GDM1 (cell line): ENCODE measurements at regions not wholly inside any gene's neighbourhood (a gene's known extent, or its start where the extent isn't known, plus 50 kb on each side); places are given as distances from the start of the nearest gene placed in this dataset.
"Not testable (repeated sequence)": the region's sequence is repeated elsewhere in the genome, so short reads cannot be mapped to it uniquely, and the experiment has no call there.

ENCODE experiments used
- DNase-seq: peaks from one replicate; lab custom pipeline; 2025; lab: John Stamatoyannopoulos, UW

DNA sequence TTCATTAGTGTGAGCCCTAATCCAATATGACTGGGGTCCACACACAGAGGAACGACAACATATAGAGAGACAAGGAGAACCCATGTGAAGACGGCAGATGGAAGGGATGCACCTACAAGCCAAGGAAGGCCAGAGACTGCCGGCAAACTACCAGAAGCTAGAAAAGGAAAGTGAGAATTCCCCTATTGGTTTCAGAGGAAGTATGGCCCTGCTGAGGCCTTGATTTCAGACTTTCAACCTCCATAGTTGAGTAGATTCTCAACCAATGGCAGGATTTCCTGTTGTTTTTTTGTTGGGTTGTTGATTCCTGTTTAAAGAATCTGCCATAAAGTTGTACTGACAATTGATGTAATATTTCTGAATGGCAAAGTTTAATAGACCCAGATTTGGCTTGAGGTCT lies 241.5 kb downstream of the SATB2 start:
- no peak for DNase-seq

DNA sequence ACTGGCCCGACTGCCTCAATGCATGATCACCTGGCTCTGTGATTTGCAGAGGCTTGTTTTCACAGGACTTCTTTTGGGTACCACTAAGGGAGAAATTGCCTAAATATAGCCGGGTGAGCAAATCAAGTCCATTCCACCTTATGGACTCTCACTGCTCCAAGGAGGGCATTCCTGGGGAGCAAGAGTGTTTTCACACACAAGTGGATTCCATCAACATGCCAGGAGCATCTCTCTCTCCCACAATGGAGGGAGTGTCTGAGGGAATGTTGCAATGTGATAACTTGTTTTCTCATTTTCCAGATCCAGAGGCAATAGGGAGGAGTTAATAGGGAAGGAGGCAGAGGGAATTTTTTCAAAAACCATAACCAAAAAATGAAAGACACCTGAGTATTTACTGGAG lies 250.7 kb downstream of the SATB2 start:
- no peak for DNase-seq

DNA sequence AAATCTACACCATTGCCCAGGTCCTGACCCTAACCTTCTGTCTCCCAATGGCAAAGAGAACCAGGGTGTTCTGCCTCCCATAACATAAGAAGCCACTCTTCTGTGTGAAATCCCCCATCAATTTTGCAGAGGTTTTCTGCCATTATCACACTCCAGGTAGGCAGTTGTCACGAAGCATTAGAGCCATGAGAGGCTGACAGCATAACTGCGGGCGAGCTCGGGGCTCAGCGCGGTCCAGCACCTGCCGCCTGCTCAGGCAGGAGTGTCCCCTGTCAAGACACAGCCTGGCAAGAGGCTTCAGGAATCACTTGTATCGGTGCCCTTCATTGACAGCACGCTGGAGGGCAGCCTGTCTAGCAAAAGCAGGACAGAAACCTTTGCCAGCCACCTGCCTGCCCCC lies 251.2 kb downstream of the SATB2 start:
- DNase-seq, result no peak

DNA sequence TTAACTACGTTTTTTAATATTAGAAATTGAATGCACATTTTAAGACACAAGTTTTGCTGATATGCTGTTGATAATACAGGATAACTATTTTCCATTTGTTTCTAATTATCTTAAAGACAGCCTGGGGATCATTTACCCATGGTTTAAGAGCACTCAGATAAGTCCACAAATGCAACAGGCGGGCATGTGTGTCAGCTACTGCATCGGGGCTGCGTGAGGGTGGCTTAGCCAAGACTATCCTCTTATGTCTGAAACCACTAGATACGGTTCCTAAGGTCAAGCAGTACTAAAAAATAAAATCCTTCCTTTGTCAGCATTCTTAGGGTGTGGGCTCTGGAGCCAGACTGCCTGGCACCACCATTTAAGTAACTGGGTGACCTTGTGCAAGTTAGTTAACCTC lies 254.8 kb downstream of the SATB2 start:
- DNase-seq, result no peak

DNA sequence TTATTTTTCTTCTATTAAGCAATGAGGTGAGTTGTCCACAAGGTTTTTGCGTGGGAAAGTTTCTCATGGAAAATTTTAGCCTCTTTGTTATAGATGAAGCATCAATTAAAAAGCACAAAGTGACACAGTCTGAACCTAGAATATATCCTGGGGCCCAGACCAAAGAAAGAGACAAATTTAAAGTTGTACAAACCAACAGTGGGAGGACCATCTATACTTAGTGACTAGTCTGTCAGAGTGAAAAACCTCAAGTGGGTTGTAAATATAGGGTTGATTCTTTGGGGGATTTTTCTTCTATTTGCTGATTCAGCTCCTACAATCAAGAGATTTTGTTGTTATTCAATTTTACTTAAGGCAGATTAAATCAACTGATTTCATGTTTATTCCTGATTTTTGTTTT lies 256.2 kb downstream of the SATB2 start:
- DNase-seq, result no peak

DNA sequence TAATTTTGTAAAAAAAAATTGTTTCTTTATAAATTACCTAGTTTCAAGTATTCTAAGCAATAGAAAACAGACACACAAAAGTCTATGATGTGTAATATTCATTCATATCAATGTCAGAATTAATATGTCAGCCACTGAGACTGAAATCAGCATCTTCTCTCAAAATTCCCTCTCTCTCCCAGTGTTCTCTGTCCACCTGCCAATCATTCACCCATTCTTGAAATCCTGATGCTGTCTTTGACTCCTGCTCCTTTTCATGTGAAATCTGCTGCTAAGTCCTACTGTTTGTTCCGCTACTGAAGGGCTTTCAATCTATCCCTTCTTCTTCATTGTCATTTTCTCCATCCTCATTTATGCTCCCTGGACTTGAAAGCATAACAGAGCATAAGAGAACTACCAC lies 257.9 kb downstream of the SATB2 start:
- DNase-seq, result no peak

DNA sequence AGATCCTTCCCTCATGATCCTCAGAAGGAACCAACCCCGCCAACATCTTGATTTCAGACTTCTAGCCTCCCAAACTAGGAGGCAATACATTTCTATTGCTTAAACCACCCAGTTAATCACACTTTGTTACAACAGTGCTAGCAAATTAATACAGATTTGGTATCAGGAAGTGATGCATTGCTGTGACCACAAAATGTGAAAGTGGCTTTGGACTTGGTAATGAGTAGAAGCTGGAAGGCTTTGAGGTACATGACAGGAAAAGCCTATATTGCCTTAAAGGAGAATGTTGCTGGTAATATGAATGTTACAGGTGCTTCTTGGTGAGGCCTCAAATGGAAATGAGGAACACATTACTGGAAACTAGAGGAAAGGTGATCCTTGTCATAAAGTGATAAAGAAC lies 260.3 kb downstream of the SATB2 start:
- DNase-seq, result no peak

DNA sequence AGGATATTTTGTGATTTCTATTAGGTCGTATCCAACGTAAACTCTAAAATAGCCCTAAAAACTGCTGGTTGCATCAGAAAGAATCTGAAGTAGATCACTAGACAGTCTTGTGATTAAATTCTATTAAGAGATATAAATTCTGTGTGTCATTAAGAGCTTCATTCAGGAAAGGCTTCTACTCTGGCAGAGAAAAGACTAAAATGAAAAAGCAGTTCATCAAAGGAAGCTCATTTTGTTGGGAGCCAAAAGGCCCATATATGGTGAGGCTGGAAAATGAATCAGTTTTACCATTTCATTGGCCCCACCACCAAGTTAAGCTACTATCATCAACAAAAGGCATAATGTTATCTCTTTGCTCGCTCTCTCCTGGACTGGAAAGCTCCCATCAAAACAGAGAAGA lies 261.1 kb downstream of the SATB2 start:
- DNase-seq, result no peak

DNA sequence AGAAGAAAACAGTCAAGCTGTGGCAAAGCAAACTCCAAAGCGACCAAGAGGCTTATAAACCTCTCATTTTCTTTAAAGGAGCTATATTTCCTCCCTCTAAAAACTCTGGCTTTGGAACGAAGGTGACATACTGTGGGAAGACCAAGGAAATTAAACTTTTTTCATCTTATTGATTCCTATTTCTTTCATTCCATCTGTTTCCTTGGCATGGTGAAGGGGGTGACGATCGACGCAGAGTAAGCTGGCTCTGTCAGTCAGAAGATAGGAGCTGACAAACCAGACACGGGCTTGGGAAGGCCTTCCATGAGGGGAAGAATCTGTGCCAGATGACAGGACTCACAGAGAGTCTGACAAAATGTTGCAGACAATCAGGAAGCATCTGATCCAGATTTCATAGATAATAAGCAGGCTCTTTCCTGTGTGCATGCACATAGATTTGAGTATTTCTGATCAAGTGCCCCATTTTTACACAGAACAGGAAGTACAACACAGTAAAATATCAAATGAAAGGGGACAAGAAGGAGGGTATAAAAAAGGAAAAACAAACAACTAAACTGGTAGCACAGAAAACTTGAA lies 261.7 kb downstream of the SATB2 start:
- no peak for DNase-seq

DNA sequence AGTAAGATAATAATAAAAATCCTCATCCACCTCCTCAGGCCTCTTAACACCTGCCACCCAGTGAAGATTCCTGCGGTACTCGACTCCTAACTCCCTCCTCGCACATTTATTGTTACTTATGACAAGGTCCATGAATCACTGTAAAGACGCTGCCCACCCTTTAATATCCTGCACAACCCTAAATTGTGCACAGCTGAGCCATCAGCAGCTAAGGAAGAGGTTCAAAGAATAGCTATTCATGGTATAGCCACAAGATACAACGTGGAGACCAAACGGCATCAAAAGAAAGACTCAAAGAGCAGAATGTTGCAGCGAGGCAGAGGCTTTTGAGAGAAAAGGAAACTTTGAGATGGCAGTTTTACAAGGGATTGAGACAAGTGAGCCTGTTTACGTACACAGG lies 266.3 kb downstream of the SATB2 start:
- DNase-seq, result no peak

DNA sequence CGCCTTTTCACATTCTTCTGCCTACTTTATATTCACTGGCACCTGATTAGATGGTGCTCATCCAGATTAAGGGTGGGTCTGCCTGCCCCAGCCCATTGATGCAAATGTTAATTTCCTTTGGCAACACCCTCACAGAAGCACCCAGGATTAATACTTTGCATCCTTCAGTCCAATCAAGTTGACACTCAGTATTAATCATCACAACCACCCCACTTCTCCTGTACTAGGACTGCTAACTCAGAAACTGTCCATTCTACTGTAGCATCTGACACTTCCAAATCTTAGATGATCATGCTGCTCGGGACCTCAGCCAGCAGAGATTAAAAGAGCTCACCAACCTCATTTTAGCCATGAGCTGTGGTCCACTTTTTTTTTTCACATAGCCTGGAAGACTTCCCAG lies 268.5 kb downstream of the SATB2 start:
- no peak for DNase-seq

DNA sequence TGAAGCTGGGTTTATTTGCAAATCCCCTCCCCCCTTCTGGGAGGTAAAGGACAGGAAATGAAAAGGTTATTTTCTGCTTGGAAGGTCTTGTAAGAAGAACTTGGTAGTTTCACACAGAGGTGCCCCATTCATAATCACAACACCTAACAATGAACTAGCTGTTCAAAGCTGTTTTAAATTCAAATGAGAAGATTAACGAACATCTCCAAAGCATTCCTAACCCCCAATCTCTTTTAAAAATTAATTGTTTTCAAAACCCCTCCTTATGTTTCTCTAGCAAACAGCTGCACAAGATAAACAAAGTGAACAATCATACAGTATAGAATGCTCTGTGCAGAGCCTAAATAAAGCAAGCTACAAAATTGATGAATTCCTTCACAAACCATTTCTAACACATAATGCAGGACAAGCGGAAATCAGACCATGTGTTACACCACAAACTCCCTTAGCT lies 271.4 kb downstream of the SATB2 start:
- no peak for DNase-seq

DNA sequence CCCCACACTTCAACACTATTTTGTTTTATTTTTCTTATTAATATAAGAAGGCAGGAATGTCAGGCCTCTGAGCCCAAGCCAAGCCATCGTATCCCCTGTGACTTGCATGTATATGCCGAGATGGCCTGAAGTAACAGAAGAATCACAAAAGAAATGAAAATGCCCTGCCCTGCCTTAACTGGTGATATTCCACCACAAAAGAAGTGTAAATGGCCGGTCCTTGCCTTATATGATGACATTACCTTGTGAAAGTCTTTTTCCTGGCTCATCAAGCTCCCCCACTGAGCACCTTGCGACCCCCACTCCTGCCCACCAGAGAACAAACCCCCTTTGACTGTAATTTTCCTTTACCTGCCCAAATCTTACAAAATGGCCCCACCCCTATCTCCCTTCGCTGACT lies 272.6 kb downstream of the SATB2 start:
- not testable (repeated sequence) for DNase-seq

DNA sequence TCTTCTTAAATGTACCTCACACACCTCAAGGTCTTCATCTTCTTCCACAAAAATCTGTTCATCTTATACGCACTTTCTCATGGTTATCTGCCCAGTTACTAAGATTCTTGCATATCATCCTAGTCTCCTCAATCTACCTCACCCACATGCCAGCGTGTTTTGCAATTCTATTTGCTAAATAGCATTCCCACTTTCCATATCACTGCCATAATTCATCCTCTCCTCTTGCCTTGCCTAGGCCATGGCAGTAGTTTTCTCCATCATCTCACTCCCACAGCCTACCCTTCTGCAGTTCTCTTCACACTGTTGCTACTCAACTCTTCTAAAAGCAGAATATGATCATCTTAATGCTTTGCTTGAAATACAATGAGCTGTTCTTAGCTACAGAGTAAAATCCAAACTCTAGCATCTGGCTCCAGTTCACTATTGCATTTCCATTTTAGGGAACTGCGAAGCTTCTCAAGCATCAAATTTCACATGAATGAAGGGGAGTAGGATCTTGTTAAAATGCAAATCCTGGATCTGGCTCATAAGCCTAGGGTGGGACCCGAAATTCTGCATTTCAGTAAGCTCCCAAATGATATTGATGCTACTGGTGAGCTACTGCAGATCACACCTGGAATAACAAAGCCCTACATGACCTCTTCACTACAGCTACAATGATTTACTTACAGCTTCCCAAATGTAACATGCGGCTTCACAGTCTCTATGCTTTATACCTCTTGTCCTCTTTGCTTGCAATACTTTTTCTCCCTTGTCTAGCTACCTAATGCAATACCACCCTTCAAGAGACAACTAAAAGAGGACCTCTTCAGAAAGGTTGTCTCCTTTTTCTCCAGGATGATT lies 293.9 kb downstream of the SATB2 start:
- no peak for DNase-seq

DNA sequence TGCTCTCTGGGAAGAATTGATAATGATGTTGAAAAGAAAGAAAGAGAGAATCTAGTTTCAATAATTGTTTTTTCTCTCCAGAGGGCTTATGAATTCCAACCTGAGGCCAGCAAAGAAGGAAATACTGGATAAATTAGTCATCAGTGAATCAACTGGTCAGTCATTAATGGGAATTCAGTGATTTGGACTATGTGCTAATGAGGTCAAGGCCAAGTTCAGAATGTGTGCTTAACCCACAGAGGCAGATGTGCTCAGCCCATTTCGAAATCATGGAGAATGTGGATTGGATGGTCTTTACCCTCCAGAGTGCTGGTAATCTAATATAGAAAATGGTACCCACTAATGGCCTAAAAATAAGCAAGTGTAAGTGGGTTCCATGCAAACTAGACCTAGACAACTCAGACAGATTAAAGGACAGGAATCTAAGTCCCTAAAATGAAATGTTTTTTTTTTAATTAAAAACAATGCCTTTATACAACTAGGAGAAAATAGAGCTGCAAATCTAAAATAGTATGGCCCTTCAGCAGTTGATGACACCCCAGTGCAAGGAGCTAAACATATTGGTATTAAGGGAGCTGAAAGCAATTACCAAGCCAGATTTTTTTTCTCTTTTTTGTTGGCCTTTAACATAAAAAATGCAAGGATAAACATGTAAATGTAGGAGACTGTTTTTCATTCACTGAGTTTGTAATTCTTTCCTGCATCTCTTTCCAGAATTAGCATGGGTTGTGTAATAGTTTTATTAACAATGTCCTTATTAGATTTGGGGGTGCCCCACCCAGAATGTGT lies 296.9 kb downstream of the SATB2 start:
- no peak for DNase-seq

DNA sequence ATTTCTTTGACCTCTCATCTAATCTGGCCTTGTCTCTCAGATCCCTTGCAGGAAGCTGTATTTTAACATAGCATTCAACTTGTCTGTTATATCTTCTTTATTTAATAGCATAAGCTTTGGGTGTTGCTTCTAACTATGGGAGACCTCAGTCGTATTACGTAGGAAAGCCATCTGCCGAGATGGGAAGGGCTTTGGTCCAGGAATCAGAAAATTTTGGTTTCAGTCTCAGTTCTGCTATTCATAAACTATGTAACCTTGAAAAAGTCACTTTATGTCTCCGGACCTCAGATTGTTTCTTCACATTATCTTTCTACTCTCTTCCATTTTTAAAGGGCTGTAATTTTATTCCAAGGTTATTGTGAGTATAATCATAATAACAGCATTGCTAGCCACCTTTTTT lies 297.7 kb downstream of the SATB2 start:
- DNase-seq, result no peak

DNA sequence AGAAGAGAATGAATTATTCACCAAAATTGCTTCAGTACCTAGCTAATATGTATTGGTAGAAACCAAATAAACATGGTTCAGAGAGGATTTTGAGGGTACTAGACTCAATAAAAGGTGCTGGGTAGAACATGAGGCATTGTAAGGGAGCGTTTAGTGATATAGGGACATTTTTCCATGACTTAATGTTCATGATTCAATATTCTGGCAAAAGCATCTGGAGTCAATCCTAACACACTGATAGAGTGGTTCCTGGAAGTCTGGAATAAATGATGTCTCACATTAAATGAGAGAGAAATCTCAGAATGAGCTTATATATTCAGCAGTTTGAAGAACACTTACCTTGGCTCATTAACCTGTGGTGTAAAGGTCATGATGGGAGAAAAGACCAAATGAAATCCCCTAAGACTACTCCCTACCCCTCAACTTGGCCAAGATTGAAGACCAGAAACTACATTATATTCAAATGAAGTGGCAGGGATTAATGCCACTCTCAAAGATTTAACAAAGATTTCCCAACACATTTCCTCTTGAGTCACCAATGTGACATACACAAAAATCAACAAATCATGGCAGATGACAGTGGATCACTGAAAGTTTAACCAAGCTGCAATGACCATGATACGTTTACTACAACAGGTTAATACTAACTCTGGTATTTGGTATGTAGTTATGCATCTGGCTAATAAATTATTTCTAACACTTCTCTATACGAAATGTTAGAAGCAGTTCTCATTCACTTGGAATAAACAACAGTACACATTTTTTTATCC lies 309.5 kb downstream of the SATB2 start:
- no peak for DNase-seq

DNA sequence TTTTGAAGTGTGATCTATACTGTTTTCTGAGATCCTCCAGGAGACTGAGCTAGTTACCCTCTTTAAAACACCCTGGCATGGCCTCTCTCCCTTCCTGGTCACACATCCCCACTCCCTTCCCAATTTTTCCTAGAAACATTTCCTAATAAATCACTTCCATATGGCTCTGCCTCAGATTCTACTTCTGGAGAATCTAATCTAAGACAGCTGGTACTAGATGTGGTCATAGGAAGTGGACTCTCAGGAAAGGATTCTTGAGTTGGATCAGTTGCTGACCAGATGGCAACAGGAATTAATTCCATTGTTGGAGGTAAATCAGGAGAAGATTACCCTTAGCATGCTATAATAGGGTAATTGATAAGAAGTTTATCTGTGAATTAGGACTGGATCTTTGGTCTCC lies 310.5 kb downstream of the SATB2 start:
- no peak for DNase-seq

DNA sequence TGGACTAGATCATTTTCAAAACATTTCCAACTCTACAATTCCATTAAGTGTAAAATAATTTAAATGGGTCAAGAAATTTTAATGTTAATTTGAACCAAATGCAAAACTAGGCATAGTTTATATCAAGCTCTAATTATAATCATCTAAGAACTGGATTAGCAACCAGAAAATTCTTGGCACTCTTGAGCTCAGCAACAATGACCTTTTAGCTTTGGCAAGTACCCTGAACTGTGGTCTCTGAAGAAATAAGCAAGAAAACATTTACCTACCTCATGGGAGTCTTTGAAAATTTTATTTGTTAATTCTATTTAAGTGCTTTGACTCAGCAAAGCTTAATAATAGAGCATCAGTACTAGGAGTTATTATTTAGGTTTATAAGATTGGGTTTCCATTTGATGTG lies 313.2 kb downstream of the SATB2 start:
- no peak for DNase-seq

DNA sequence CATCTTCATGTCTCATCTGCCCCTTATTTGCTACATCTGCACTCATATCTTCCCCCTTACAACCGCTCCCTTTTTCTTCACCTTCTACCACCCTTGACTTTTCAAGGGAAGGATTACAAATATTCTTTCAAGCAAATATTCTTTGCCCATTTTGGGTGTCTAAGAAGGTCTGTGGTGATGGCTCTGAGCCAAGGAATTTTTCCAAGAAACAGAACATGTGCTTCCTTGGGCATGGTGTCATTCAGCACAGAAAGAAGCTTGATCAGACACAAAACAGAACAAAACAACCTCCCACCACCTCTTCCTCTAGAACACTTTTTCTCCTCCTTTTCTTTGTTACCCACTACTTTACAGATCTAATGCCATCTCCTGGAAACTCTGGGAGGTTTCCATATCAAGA lies 313.7 kb downstream of the SATB2 start:
- DNase-seq, result no peak

DNA sequence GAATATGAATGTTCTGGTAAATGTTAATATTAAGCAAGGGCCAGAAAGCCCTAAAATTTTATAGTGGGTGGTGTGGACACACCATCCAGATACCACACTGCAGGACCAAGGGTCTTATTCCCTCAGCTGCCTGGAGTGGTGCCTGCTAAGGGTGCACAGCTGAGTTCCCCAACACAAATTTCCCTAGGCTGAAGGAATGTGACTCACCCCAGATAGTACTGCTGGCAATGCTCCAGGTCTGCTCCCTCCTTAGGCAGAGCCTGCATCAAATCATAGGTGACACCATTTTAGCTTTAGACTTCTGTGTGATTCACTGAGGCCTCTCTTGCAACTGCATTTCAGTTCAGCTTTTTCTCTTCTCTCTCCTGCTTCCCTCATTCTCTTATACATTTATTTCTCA lies 321.1 kb downstream of the SATB2 start:
- DNase-seq, result no peak

DNA sequence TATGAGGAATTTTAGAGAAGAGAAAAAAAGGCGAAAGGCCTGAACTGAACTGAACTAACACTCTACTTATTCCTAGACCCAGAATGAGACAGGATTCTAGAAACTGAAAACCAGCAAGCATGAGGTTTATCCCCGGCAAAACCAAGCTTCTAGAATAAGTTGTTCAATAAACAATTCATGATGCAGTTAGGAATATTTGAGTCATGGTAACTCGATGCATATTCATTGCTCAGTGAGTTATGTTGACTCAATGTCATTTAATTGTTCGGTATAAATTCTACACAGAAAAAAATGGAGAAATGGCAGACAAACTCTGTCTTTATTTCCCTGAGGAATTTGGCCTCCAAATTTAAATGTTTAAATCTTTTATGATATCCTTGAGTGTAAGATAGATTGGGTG lies 321.5 kb downstream of the SATB2 start:
- DNase-seq, result no peak
